ENCODE measurements at regions not wholly inside any gene's neighbourhood (a gene's known extent, or its start where the extent isn't known, plus 50 kb on each side); places are given as distances from the start of the nearest gene placed in this dataset.

DNA sequence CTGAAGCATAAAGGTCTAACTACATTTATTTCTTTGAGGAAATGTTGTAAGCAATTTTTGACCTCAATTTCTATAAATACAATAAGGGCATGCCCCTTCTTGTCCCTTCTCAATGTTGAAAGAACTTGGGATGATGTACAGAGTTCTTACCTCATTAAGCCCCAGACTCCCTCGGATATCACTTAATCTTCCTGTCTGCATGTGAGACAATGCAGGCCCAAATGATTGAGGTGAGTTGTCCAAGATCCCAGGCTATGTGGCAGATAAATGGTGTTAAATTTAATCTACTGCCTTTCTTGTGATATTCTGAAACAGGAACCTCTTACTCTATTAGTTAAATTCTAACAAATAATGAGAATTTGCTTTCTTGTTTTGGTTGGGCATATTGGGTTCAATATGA lies 1073.4 kb upstream of the GYPC start:
- no peak for DNase-seq (ENCODE audit: low read depth)
- no peak overlapping the region for H3K4me3 ChIP-seq (ENCODE audit: low read depth, low read length)
- TF ChIP-seq POLR2A (IDR thresholded peaks at IDR 0.05; ENCODE audit: extremely low read depth, insufficient read length) (no peak), MYC (IDR thresholded peaks at IDR 0.05; ENCODE audit: low read depth, low read length) (no peak), CTCF (IDR thresholded peaks at IDR 0.05; ENCODE audit: low read depth, low read length) (no peak)
- TF ChIP-seq, protein P1, sequence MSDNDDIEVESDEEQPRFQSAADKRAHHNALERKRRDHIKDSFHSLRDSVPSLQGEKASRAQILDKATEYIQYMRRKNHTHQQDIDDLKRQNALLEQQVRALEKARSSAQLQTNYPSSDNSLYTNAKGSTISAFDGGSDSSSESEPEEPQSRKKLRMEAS (IDR thresholded peaks at IDR 0.05; ENCODE audit: low read depth, low read length) = no peak

DNA sequence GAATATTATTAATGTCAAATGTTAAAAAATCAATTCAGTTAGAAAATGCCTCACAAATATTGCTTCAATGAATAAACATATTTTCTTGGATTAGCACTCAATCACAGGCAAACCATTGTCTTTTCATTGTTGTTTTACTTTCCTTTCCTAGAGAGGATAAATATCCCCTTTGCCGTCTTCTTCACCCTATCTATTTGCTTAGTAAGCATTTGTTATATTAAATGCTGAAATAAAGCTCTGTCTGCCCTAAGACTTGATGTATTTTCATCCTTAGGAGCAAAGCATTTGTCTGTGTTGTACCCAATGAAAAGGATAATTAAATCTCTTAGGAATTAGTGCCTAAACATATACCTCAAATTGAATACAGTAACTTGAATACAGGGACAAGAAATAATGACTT lies 1071.2 kb upstream of the GYPC start:
- no peak for DNase-seq (ENCODE audit: low read depth)
- TF ChIP-seq POLR2A (IDR thresholded peaks at IDR 0.05; ENCODE audit: extremely low read depth, insufficient read length) (no peak), CTCF (IDR thresholded peaks at IDR 0.05; ENCODE audit: low read depth, low read length) (no peak), MYC (IDR thresholded peaks at IDR 0.05; ENCODE audit: low read depth, low read length) (no peak)
- TF ChIP-seq, protein P1 (IDR thresholded peaks at IDR 0.05; ENCODE audit: low read depth, low read length) = no peak
- no peak overlapping the region for H3K4me3 ChIP-seq (ENCODE audit: low read depth, low read length)

GRCh38 chr2:125588780-125589179 lies 1067.2 kb upstream of the GYPC start:
- no peak overlapping the region for H3K4me3 ChIP-seq (ENCODE audit: low read depth, low read length)
- DNase-seq (ENCODE audit: low read depth) = no peak
- TF ChIP-seq POLR2A (IDR thresholded peaks at IDR 0.05; ENCODE audit: extremely low read depth, insufficient read length) (no peak), MYC (IDR thresholded peaks at IDR 0.05; ENCODE audit: low read depth, low read length) (no peak), CTCF (IDR thresholded peaks at IDR 0.05; ENCODE audit: low read depth, low read length) (no peak)
- TF ChIP-seq, protein P1 (IDR thresholded peaks at IDR 0.05; ENCODE audit: low read depth, low read length) = no peak

GRCh38 chr2:125591954-125592353 lies 1064.0 kb upstream of the GYPC start:
- H3K4me3 ChIP-seq (ENCODE audit: low read depth, low read length) = no peak overlapping the region
- no peak for DNase-seq (ENCODE audit: low read depth)
- TF ChIP-seq POLR2A (IDR thresholded peaks at IDR 0.05; ENCODE audit: extremely low read depth, insufficient read length) (no peak), CTCF (IDR thresholded peaks at IDR 0.05; ENCODE audit: low read depth, low read length) (no peak), MYC (IDR thresholded peaks at IDR 0.05; ENCODE audit: low read depth, low read length) (no peak)
- TF ChIP-seq, protein P1 (IDR thresholded peaks at IDR 0.05; ENCODE audit: low read depth, low read length) = no peak

GRCh38 chr2:125593036-125593435 lies 1062.9 kb upstream of the GYPC start:
- H3K4me3 ChIP-seq (ENCODE audit: low read depth, low read length) = no peak overlapping the region
- no peak for DNase-seq (ENCODE audit: low read depth)
- TF ChIP-seq, protein P1 (IDR thresholded peaks at IDR 0.05; ENCODE audit: low read depth, low read length) = no peak
- TF ChIP-seq MYC (IDR thresholded peaks at IDR 0.05; ENCODE audit: low read depth, low read length) = no peak
- no peak for TF ChIP-seq CTCF (IDR thresholded peaks at IDR 0.05; ENCODE audit: low read depth, low read length)
- no peak for TF ChIP-seq POLR2A (IDR thresholded peaks at IDR 0.05; ENCODE audit: extremely low read depth, insufficient read length)

GRCh38 chr2:125596612-125597011 lies 1059.3 kb upstream of the GYPC start:
- no peak overlapping the region for H3K4me3 ChIP-seq (ENCODE audit: low read depth, low read length)
- DNase-seq (ENCODE audit: low read depth) = no peak
- TF ChIP-seq CTCF (IDR thresholded peaks at IDR 0.05; ENCODE audit: low read depth, low read length) = no peak
- no peak for TF ChIP-seq MYC (IDR thresholded peaks at IDR 0.05; ENCODE audit: low read depth, low read length)
- no peak for TF ChIP-seq POLR2A (IDR thresholded peaks at IDR 0.05; ENCODE audit: extremely low read depth, insufficient read length)
- TF ChIP-seq, protein P1 (IDR thresholded peaks at IDR 0.05; ENCODE audit: low read depth, low read length) = no peak

All from NB4 (cell line).